Keratinocyte (primary cell): ENCODE measurements at regions not wholly inside any gene's neighbourhood (a gene's known extent, or its start where the extent isn't known, plus 50 kb on each side); places are given as distances from the start of the nearest gene placed in this dataset.

Experiments
- EZH2 ChIP-seq: IDR thresholded peaks from one replicate; pipeline ENCODE4 v1.6.1; 2012; ENCODE audit warnings: inconsistent platforms, mild to moderate bottlenecking, low read length, moderate library complexity
- TF ChIP-seq, protein P1 (sequence below), 3 experiments: IDR thresholded peaks in 1 of 3; conservative IDR thresholded peaks in 1 of 3; optimal IDR thresholded peaks in 1 of 3; 2 replicates in 2 of 3; 3 replicates in 1 of 3; pipeline versions ENCODE3 to v1.5.1; 2011; ENCODE audit warnings: low read length in 3 of 3, mild to moderate bottlenecking in 3 of 3, moderate library complexity in 2 of 3, control low read depth in 1 of 3, inconsistent platforms in 1 of 3; ENCODE audit not compliant: insufficient read depth in 2 of 3; ENCODE audit errors: extremely low read depth in 1 of 3

DNA sequence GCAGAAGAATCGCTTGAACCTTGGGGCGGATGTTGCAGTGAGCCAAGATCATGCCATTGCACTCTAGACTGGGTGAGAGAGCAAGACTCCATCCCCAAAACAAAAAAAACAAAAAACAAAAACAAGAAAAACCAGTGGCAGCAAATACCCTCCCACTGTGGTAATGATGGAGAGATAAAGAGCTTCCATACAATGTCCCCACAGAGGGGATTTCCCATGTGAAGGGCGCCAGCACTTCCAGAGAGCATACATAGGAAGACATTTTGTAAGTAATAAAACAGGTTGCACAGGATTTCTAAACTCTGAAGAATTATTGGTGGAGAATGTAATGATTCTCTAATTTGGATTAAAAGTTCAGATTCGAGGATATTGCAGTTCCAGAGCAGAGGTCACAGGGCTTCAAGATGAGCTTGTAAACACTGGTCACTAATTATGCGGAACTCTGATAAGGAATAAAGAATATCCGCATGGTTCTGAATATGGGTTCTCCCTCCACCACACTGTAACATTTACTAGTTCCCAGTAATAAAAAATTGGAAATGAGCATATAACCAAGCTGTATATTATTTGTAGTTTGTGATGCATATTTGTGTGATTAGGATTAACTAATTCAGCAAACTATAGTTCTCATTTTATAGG is 290.1 kb upstream of the SLC10A2 start:
- TF ChIP-seq, protein P1, sequence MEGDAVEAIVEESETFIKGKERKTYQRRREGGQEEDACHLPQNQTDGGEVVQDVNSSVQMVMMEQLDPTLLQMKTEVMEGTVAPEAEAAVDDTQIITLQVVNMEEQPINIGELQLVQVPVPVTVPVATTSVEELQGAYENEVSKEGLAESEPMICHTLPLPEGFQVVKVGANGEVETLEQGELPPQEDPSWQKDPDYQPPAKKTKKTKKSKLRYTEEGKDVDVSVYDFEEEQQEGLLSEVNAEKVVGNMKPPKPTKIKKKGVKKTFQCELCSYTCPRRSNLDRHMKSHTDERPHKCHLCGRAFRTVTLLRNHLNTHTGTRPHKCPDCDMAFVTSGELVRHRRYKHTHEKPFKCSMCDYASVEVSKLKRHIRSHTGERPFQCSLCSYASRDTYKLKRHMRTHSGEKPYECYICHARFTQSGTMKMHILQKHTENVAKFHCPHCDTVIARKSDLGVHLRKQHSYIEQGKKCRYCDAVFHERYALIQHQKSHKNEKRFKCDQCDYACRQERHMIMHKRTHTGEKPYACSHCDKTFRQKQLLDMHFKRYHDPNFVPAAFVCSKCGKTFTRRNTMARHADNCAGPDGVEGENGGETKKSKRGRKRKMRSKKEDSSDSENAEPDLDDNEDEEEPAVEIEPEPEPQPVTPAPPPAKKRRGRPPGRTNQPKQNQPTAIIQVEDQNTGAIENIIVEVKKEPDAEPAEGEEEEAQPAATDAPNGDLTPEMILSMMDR (optimal IDR thresholded peaks at IDR 0.05 in 1 of 3, IDR thresholded peaks at IDR 0.05 in 1 of 3, conservative IDR thresholded peaks at IDR 0.05 in 1 of 3; ENCODE audit: extremely low read depth in 1 of 3, insufficient read depth in 2 of 3, low read length in 3 of 3), result no peak
- no peak for TF ChIP-seq EZH2
